ENCODE measurements at regions not wholly inside any gene's neighbourhood (a gene's known extent, or its start where the extent isn't known, plus 50 kb on each side); places are given as distances from the start of the nearest gene placed in this dataset.

- Histone ChIP-seq H3K36me3 (no peaks in the 10 kb centered on the region), H3K27me3 (ENCODE audit: low read depth) (no peaks in the 10 kb centered on the region), H3K4me1 (no peaks in the 10 kb centered on the region), H3K27ac (no peak overlapping the region), H3K9me3 (no peaks in the 10 kb centered on the region), H3K4me3 (no peak overlapping the region)
- ATAC-seq (no peak), DNase-seq (no peak)
- intact Hi-C loops (cut with DNase I): no loop called here
- TF ChIP-seq CTCF (IDR thresholded peaks at IDR 0.05): no peak
Measured at GRCh38 chr15:91589360-91589759, 264.1 kb upstream of the SLCO3A1 start.

- Histone ChIP-seq H3K4me3 (no peak overlapping the region), H3K36me3 (no peaks in the 10 kb centered on the region), H3K9me3 (no peaks in the 10 kb centered on the region), H3K4me1 (no peaks in the 10 kb centered on the region), H3K27ac (no peak overlapping the region), H3K27me3 (ENCODE audit: low read depth) (peaks cover under 1% of the 10 kb centered on the region)
- no peak for DNase-seq
- ATAC-seq: no peak
- intact Hi-C loops (cut with DNase I): no loop called here
- no peak for TF ChIP-seq CTCF (IDR thresholded peaks at IDR 0.05)
Measured at GRCh38 chr15:91592567-91592966, 260.9 kb upstream of the SLCO3A1 start.

GRCh38 chr15:91593067-91593466 is 260.4 kb upstream of the SLCO3A1 start:
- Histone ChIP-seq H3K4me3 (no peak overlapping the region), H3K27ac (no peak overlapping the region), H3K4me1 (no peaks in the 10 kb centered on the region), H3K27me3 (ENCODE audit: low read depth) (peaks cover 5% of the 10 kb centered on the region), H3K36me3 (no peaks in the 10 kb centered on the region), H3K9me3 (no peaks in the 10 kb centered on the region)
- no peak for TF ChIP-seq CTCF (IDR thresholded peaks at IDR 0.05)
- intact Hi-C loops (cut with DNase I): no loop called here
- DNase-seq: no peak
- ATAC-seq: no peak

GRCh38 chr15:91593653-91594052 is 259.9 kb upstream of the SLCO3A1 start:
- no peak for DNase-seq
- no peak for ATAC-seq
- Histone ChIP-seq H3K4me3 (no peak overlapping the region), H3K36me3 (no peaks in the 10 kb centered on the region), H3K27me3 (ENCODE audit: low read depth) (peaks cover 7% of the 10 kb centered on the region), H3K27ac (no peak overlapping the region), H3K9me3 (no peaks in the 10 kb centered on the region), H3K4me1 (no peaks in the 10 kb centered on the region)
- intact Hi-C loops (cut with DNase I): no loop called here
- no peak for TF ChIP-seq CTCF (IDR thresholded peaks at IDR 0.05)

- no peak for TF ChIP-seq CTCF (IDR thresholded peaks at IDR 0.05)
- no peaks in the 10 kb centered on the region for H3K4me1 ChIP-seq
- no peaks in the 10 kb centered on the region for H3K36me3 ChIP-seq
- no peak for ATAC-seq
- no peak overlapping the region for H3K27ac ChIP-seq
- intact Hi-C loops (cut with DNase I): no loop called here
- H3K27me3 ChIP-seq (ENCODE audit: low read depth): peaks cover 7% of the 10 kb centered on the region
- H3K4me3 ChIP-seq: no peak overlapping the region
- DNase-seq: no peak
- no peaks in the 10 kb centered on the region for H3K9me3 ChIP-seq
Measured at GRCh38 chr15:91599261-91599660, 254.2 kb upstream of the SLCO3A1 start.

Measured in lower lobe of right lung (tissue), 2 donors.